H1 (cell line): ENCODE measurements at regions not wholly inside any gene's neighbourhood (a gene's known extent, or its start where the extent isn't known, plus 50 kb on each side); places are given as distances from the start of the nearest gene placed in this dataset.

Experiments
- CTCF ChIA-PET: fragments of 300-600 bp; sonication (Branson Sonifier 250); formaldehyde crosslinking; loops from one replicate; lab custom pipeline; 2021; ENCODE audit not compliant: partially characterized antibody; lab: Charles Lee
- POLR2A ChIA-PET: fragments of 300-600 bp; sonication (Branson Sonifier 250); formaldehyde crosslinking; loops from one replicate; lab custom pipeline; 2021; ENCODE audit warnings: inconsistent platforms; ENCODE audit not compliant: partially characterized antibody; lab: Charles Lee
- DNase-seq, 2 experiments: peaks; one replicate each; pipeline versions ENCODE4 v3.0.0 to v3.0.0-alpha.2; 2010 to 2022; ENCODE audit warnings: low spot score in 2 of 2, low read depth in 1 of 2, mixed read lengths in 1 of 2
- FAIRE-seq: peaks from 2 replicates; lab custom pipeline; 2011; peaks lifted over from hg19 to GRCh38; lab: Jason Lieb, UNC
- H2AFZ ChIP-seq: 2 replicates; pipeline ENCODE4 v1.8.1; 2012; ENCODE audit warnings: low read length, inconsistent platforms
- H2AK5ac ChIP-seq: 2 replicates; pipeline ENCODE4 v1.6.1; 2013; ENCODE audit warnings: low read depth, low read length
- H2BK120ac ChIP-seq: replicated peaks from 2 replicates; pipeline ENCODE3; 2013; ENCODE audit warnings: low read depth, low read length, inconsistent platforms
- H2BK12ac ChIP-seq: 2 replicates; pipeline ENCODE4 v1.6.1; 2013; ENCODE audit warnings: low read depth, low read length
- H2BK15ac ChIP-seq: 2 replicates; pipeline ENCODE4 v1.6.1; 2013; ENCODE audit warnings: low read length
- H2BK20ac ChIP-seq: 2 replicates; pipeline ENCODE4 v1.6.1; 2013; ENCODE audit warnings: low read length
- H2BK5ac ChIP-seq: 2 replicates; pipeline ENCODE4 v1.6.1; 2013; ENCODE audit warnings: low read depth, low read length
- H3K14ac ChIP-seq: 2 replicates; pipeline ENCODE4 v1.6.1; 2013; ENCODE audit warnings: inconsistent platforms; ENCODE audit not compliant: insufficient read length
- H3K18ac ChIP-seq: 2 replicates; pipeline ENCODE4 v1.6.1; 2013; ENCODE audit warnings: low read length; ENCODE audit errors: extremely low read depth
- H3K23ac ChIP-seq: 2 replicates; pipeline ENCODE4 v1.6.1; 2013; ENCODE audit warnings: inconsistent platforms; ENCODE audit not compliant: insufficient read length
- H3K23me2 ChIP-seq: 2 replicates; pipeline ENCODE4 v1.6.1; 2013; ENCODE audit warnings: low read depth, low read length
- H3K27ac ChIP-seq: 2 replicates; pipeline ENCODE4 v1.6.1; 2011; ENCODE audit warnings: low read depth, low read length, inconsistent platforms
- H3K27me3 ChIP-seq, 4 experiments: replicated peaks in 1 of 4; 1 replicate in 1 of 4; 2 replicates in 3 of 4; pipeline versions ENCODE4 v1.6.1 to v1.8.1; 2011 to 2013; ENCODE audit warnings: low read length in 3 of 4, mild to moderate bottlenecking in 3 of 4, inconsistent platforms in 2 of 4, mixed read lengths in 2 of 4, moderate library complexity in 1 of 4; ENCODE audit not compliant: control insufficient read depth in 3 of 4, insufficient read depth in 3 of 4; ENCODE audit errors: extremely low read depth in 1 of 4
- H3K36me3 ChIP-seq, 4 experiments: 2 replicates each; pipeline versions ENCODE4 v1.6.1 to v1.8.1; 2011 to 2013; ENCODE audit warnings: mild to moderate bottlenecking in 4 of 4, low read length in 3 of 4, moderate library complexity in 2 of 4, control low read depth in 1 of 4, inconsistent platforms in 1 of 4; ENCODE audit not compliant: insufficient read depth in 4 of 4, control insufficient read depth in 2 of 4
- H3K4ac ChIP-seq: replicated peaks from 2 replicates; pipeline ENCODE3; 2013; ENCODE audit warnings: low read length, low read depth, mixed read lengths, inconsistent platforms; ENCODE audit not compliant: insufficient read length
- H3K4me1 ChIP-seq, 4 experiments: replicated peaks in 1 of 4; 1 replicate in 1 of 4; 2 replicates in 3 of 4; pipeline versions ENCODE4 v1.6.1 to v1.8.1; 2011 to 2013; ENCODE audit warnings: low read length in 3 of 4, inconsistent platforms in 2 of 4, mixed read lengths in 1 of 4; ENCODE audit not compliant: insufficient read depth in 4 of 4, control insufficient read depth in 3 of 4
- H3K4me2 ChIP-seq, 2 experiments: 2 replicates each; pipeline versions ENCODE4 v1.6.1 to v1.8.1; 2011 to 2013; ENCODE audit warnings: low read depth in 2 of 2, low read length in 2 of 2, control low read depth in 1 of 2, inconsistent platforms in 1 of 2, mild to moderate bottlenecking in 1 of 2; ENCODE audit not compliant: insufficient read depth in 1 of 2
- H3K4me3 ChIP-seq, 4 experiments: fragments of 200-600, 300-600 bp in 1 of 4; sonication (generic), shearing (Covaris generic), sonication (Bioruptor Twin) in 1 of 4; 2 replicates each; pipeline versions ENCODE4 v1.5.1 to v1.8.1; 2011 to 2016; ENCODE audit warnings: low read length in 4 of 4, low read depth in 3 of 4, control low read depth in 2 of 4, inconsistent platforms in 2 of 4, mild to moderate bottlenecking in 2 of 4, mixed read lengths in 1 of 4, moderate library complexity in 1 of 4; ENCODE audit not compliant: insufficient read depth in 2 of 4; ENCODE audit errors: extremely low read depth in 1 of 4
- H3K56ac ChIP-seq: replicated peaks from 2 replicates; pipeline ENCODE3; 2013; ENCODE audit warnings: low read depth, mild to moderate bottlenecking, mixed read lengths, low read length, inconsistent platforms; ENCODE audit not compliant: insufficient read length
- H3K79me1 ChIP-seq: 2 replicates; pipeline ENCODE4 v1.6.1; 2013; ENCODE audit warnings: low read depth, low read length, control low read depth
- H3K79me2 ChIP-seq, 2 experiments: 2 replicates each; pipeline versions ENCODE4 v1.6.1 to v1.8.1; 2012 to 2013; ENCODE audit warnings: low read length in 2 of 2, mild to moderate bottlenecking in 2 of 2, inconsistent platforms in 1 of 2; ENCODE audit not compliant: insufficient read depth in 2 of 2, control insufficient read depth in 1 of 2
- H3K9ac ChIP-seq, 4 experiments: replicated peaks in 1 of 4; 1 replicate in 1 of 4; 2 replicates in 3 of 4; pipeline versions ENCODE4 v1.6.1 to v1.8.1; 2011 to 2013; ENCODE audit warnings: low read depth in 3 of 4, low read length in 3 of 4, control low read depth in 2 of 4, mild to moderate bottlenecking in 2 of 4, moderate library complexity in 2 of 4, inconsistent platforms in 1 of 4; ENCODE audit errors: extremely low read depth in 1 of 4
- H3K9me3 ChIP-seq, 2 experiments: 2 replicates each; pipeline versions ENCODE4 v1.6.1 to v1.8.1; 2012 to 2013; ENCODE audit warnings: mild to moderate bottlenecking in 2 of 2, moderate library complexity in 2 of 2, control low read depth in 1 of 2, inconsistent platforms in 1 of 2, low read depth in 1 of 2, low read length in 1 of 2, mixed read lengths in 1 of 2; ENCODE audit not compliant: insufficient read depth in 2 of 2
- H4K20me1 ChIP-seq, 2 experiments: replicated peaks in 1 of 2; 2 replicates each; pipeline versions ENCODE3 to v1.8.1; 2011 to 2013; ENCODE audit warnings: inconsistent platforms in 2 of 2, low read length in 2 of 2, mild to moderate bottlenecking in 1 of 2; ENCODE audit not compliant: insufficient read depth in 2 of 2, control insufficient read depth in 1 of 2
- H4K5ac ChIP-seq: 2 replicates; pipeline ENCODE4 v1.6.1; 2013; ENCODE audit warnings: low read length, low read depth, mixed read lengths, inconsistent platforms; ENCODE audit not compliant: insufficient read length
- H4K8ac ChIP-seq: 2 replicates; pipeline ENCODE4 v1.8.0; 2013; ENCODE audit warnings: mild to moderate bottlenecking, moderate library complexity, low read length, inconsistent platforms; ENCODE audit not compliant: insufficient read depth; ENCODE audit errors: extremely low read depth
- H4K91ac ChIP-seq: replicated peaks from 2 replicates; pipeline ENCODE3; 2013; ENCODE audit warnings: low read length, mixed read lengths, inconsistent platforms; ENCODE audit not compliant: insufficient read length
- KDM1A ChIP-seq: fragments of 200-600, 300-600 bp; sonication (generic); IDR thresholded peaks from 2 replicates; pipeline ENCODE4 v1.7.1; 2016; ENCODE audit warnings: mild to moderate bottlenecking, low read length, borderline replicate concordance
- SAP30 ChIP-seq: fragments of 300-600 bp; sonication (generic); IDR thresholded peaks from 2 replicates; pipeline ENCODE4 v1.7.1; 2012; ENCODE audit warnings: low read length, moderate library complexity, mild to moderate bottlenecking, inconsistent platforms; ENCODE audit not compliant: insufficient read depth, insufficient replicate concordance
- SP1 ChIP-seq: IDR thresholded peaks from 2 replicates; pipeline ENCODE4 v1.6.1; 2011; ENCODE audit warnings: low read depth, low read length
- WGBS, 2 experiments: shearing (Covaris generic) in 1 of 2; methylation state at CpG; one replicate each; pipeline versions ENCODE4 v1.1.6 to v1.1.7; 2013 to 2015; ENCODE audit warnings: low lambda C conversion rate in 2 of 2, mixed read lengths in 2 of 2, inconsistent platforms in 1 of 2, low coverage in 1 of 2, missing lambda C conversion rate in 1 of 2; ENCODE audit not compliant: insufficient replicate concordance in 2 of 2, insufficient coverage in 1 of 2, insufficient read length in 1 of 2; ENCODE audit errors: extremely low coverage in 1 of 2, missing lambda C conversion rate in 1 of 2; 5-methylcytosine and 5-hydroxymethylcytosine counted together
- TF ChIP-seq, protein P1 (sequence below), 3 experiments: IDR thresholded peaks; 1 replicate in 2 of 3; 2 replicates in 1 of 3; pipeline versions ENCODE4 v1.5.1 to v1.6.1; 2011; ENCODE audit warnings: low read length in 3 of 3, mild to moderate bottlenecking in 3 of 3, inconsistent platforms in 2 of 3, low read depth in 1 of 3, moderate library complexity in 1 of 3; ENCODE audit not compliant: insufficient read depth in 1 of 3; ENCODE audit errors: control extremely low read depth in 1 of 3

- FAIRE-seq, result no peak
- CTCF ChIA-PET, result interaction anchor here (2.4 kb wide), 1 partner anchor 10 kb away, joined by 16 read pairs; no protein-coding TSS in a partner anchor
Measured at GRCh38 chr14:83289896-83290295, 1756.2 kb upstream of the SEL1L start.

More at GRCh38 chr14:83289896-83290295, 1756.2 kb upstream of the SEL1L start:
- Histone ChIP-seq H3K36me3 (no peaks in the 10 kb centered on the region), H2AK5ac (no peak overlapping the region), H3K79me1 (no peaks in the 10 kb centered on the region), H3K18ac (no peak overlapping the region), H2AFZ (no peak overlapping the region), H3K4me3 (no peak overlapping the region), H3K4me2 (no peak overlapping the region), H3K23me2 (no peaks in the 10 kb centered on the region), H3K27me3 (no peaks in the 10 kb centered on the region), H3K27ac (no peak overlapping the region), H4K20me1 (no peaks in the 10 kb centered on the region), H3K14ac (no peak overlapping the region), H2BK5ac (no peak overlapping the region), H3K4me1 (no peaks in the 10 kb centered on the region), H4K91ac (no peak overlapping the region), H2BK120ac (no peak overlapping the region), H3K9me3 (no peaks in the 10 kb centered on the region), H3K56ac (no peak overlapping the region), H3K4ac (no peak overlapping the region), H3K23ac (no peak overlapping the region), H2BK20ac (no peak overlapping the region), H4K5ac (no peak overlapping the region), H4K8ac (no peak overlapping the region), H3K9ac (no peak overlapping the region), H3K79me2 (no peaks in the 10 kb centered on the region), H2BK12ac (no peak overlapping the region), H2BK15ac (no peak overlapping the region)
- POLR2A ChIA-PET, result no interaction called here
- no peak for DNase-seq
- TF ChIP-seq, protein P1, sequence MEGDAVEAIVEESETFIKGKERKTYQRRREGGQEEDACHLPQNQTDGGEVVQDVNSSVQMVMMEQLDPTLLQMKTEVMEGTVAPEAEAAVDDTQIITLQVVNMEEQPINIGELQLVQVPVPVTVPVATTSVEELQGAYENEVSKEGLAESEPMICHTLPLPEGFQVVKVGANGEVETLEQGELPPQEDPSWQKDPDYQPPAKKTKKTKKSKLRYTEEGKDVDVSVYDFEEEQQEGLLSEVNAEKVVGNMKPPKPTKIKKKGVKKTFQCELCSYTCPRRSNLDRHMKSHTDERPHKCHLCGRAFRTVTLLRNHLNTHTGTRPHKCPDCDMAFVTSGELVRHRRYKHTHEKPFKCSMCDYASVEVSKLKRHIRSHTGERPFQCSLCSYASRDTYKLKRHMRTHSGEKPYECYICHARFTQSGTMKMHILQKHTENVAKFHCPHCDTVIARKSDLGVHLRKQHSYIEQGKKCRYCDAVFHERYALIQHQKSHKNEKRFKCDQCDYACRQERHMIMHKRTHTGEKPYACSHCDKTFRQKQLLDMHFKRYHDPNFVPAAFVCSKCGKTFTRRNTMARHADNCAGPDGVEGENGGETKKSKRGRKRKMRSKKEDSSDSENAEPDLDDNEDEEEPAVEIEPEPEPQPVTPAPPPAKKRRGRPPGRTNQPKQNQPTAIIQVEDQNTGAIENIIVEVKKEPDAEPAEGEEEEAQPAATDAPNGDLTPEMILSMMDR (IDR thresholded peaks at IDR 0.05; ENCODE audit: control extremely low read depth in 1 of 3, insufficient read depth in 1 of 3, low read depth in 1 of 3, low read length in 3 of 3), result no peak
- TF ChIP-seq SAP30, result no peak
- TF ChIP-seq KDM1A, result no peak
- no peak for TF ChIP-seq SP1
- WGBS, 2 experiments, result 92% methylated on average over 1 of the region's 1 CpG; no CpG with 5 or more reads in 1 of the 2 experiments
